Testis (tissue), 2 donors: ENCODE measurements at regions not wholly inside any gene's neighbourhood (a gene's known extent, or its start where the extent isn't known, plus 50 kb on each side); places are given as distances from the start of the nearest gene placed in this dataset.
"Not testable (repeated sequence)": the region's sequence is repeated elsewhere in the genome, so short reads cannot be mapped to it uniquely, and the experiment has no call there.

ENCODE experiments used
- DNase-seq: peaks from one replicate; pipeline ENCODE4 v3.0.0-alpha.2; 2019
- H3K27ac ChIP-seq, 2 donors: fragments of 200-600 bp; sonication (generic); one replicate each; pipeline ENCODE4 v1.5.1; 2019
- H3K27me3 ChIP-seq: fragments of 200-600 bp; sonication (generic); one replicate; pipeline ENCODE4 v1.5.1; 2019
- H3K36me3 ChIP-seq: fragments of 200-600 bp; sonication (generic); one replicate; pipeline ENCODE4 v1.5.1; 2017; ENCODE audit warnings: low read depth; ENCODE audit errors: missing control alignments
- H3K4me1 ChIP-seq: fragments of 200-600 bp; sonication (generic); one replicate; pipeline ENCODE4 v1.5.1; 2019
- H3K4me3 ChIP-seq, 2 donors: fragments of 200-600 bp; sonication (generic); one replicate each; pipeline ENCODE4 v1.5.1; 2017 to 2019
- H3K9me3 ChIP-seq: fragments of 200-600 bp; sonication (generic); one replicate; pipeline ENCODE4 v1.5.1; 2017
- POLR2A ChIP-seq: fragments of 450-650 bp; IDR thresholded peaks from one replicate; pipeline ENCODE4 v1.6.1; 2017; ENCODE audit warnings: antibody characterized with exemption, mild to moderate bottlenecking, moderate library complexity
- WGBS, 2 donors: methylation state at CpG; one replicate each; pipeline ENCODE4 v1.1.5; 2018; 5-methylcytosine and 5-hydroxymethylcytosine counted together
- intact Hi-C: fragments of 100-400 bp; cut with DNase I; formaldehyde crosslinking; loops from one replicate; pipeline ENCODE4 v1.15.1; 2023; ENCODE audit warnings: low total_unique reads
- TF ChIP-seq, protein P1 (sequence below), 3 experiments: fragments of 450-650 bp in 2 of 3; fragments of 200-600 bp in 1 of 3; sonication (generic) in 1 of 3; IDR thresholded peaks; one replicate each; pipeline ENCODE4 v1.5.1; 2016 to 2019; ENCODE audit warnings: antibody characterized with exemption in 3 of 3, mild to moderate bottlenecking in 2 of 3, moderate library complexity in 1 of 3

DNA sequence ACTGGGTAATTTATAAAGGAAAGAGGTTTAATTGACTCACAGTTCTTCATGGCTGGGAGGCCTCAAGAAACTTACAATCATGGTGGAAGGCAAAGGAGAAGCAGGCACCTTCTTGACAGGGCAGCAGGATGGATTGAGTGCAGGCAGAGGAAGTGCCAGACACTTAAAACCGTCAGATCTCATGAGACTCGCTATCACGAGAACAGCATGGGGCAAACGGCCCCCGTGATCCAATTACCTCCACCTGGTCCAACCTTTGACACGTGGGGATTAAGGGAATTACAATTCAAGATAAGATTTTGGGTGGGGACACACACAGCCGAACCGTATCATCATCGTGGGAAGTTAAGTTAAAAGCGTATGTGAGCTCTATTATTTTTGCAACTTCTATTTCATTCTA is 71.4 kb upstream of the SYN3 start:
- intact Hi-C loops = no loop called here
- H3K4me1 ChIP-seq = no peaks in the 10 kb centered on the region
- H3K4me3 ChIP-seq = no peak overlapping the region
- no peaks in the 10 kb centered on the region for H3K9me3 ChIP-seq
- no peak overlapping the region for H3K27ac ChIP-seq
- no peaks in the 10 kb centered on the region for H3K36me3 ChIP-seq
- WGBS, 2 donors = 41 to 44% methylated on average over 10 of the region's 10 CpGs
- H3K27me3 ChIP-seq = no peaks in the 10 kb centered on the region
- TF ChIP-seq, protein P1, sequence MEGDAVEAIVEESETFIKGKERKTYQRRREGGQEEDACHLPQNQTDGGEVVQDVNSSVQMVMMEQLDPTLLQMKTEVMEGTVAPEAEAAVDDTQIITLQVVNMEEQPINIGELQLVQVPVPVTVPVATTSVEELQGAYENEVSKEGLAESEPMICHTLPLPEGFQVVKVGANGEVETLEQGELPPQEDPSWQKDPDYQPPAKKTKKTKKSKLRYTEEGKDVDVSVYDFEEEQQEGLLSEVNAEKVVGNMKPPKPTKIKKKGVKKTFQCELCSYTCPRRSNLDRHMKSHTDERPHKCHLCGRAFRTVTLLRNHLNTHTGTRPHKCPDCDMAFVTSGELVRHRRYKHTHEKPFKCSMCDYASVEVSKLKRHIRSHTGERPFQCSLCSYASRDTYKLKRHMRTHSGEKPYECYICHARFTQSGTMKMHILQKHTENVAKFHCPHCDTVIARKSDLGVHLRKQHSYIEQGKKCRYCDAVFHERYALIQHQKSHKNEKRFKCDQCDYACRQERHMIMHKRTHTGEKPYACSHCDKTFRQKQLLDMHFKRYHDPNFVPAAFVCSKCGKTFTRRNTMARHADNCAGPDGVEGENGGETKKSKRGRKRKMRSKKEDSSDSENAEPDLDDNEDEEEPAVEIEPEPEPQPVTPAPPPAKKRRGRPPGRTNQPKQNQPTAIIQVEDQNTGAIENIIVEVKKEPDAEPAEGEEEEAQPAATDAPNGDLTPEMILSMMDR (IDR thresholded peaks at IDR 0.05) = no peak
- TF ChIP-seq POLR2A = no peak
- DNase-seq = no peak

DNA sequence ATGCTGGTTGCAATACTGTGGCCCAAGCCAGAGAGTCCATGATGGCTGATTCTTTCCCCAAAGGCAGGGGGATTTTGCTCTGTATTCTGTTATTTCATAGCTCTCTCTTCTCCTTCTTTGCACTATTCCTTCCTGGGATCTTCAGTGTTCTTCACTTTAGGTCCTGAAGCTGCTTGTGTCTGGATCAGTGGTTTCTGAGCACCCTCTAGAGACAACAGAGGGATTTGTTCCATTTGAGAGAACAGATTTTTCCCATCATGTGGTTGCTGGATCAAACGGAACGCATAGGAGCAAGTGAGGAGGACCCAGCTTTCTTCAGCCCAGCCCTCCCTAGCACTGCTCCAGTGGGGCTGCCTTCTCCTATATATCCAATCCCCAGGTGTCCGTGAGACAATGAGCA is 68.7 kb upstream of the SYN3 start:
- Histone ChIP-seq H3K4me1 (no peaks in the 10 kb centered on the region), H3K36me3 (no peaks in the 10 kb centered on the region), H3K27me3 (no peaks in the 10 kb centered on the region), H3K9me3 (no peaks in the 10 kb centered on the region), H3K4me3 (no peak overlapping the region), H3K27ac (no peak overlapping the region)
- intact Hi-C loops = no loop called here
- no peak for DNase-seq
- WGBS, 2 donors = 15 to 42% methylated on average over 3 of the region's 3 CpGs
- no peak for TF ChIP-seq POLR2A
- TF ChIP-seq, protein P1 (IDR thresholded peaks at IDR 0.05) = no peak

DNA sequence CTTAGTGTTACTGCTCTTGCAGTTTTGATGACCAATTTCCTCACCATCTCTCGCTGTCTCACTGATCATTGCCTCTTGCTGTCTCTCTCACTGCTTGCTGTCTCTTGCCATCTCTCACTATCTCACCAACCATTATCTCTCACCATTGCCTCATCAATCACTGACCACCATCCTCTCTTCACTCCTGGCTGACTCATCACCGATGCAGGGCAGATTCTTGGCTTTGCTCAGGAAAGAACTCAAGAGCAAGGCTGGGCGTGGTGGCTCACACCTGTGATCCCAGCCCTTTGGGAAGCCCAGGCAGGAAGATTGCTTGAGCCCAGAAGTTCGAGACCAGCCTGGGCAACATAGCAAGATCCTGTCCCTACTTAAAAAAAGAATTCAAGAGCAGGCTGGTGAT is 66.3 kb upstream of the SYN3 start:
- WGBS, 2 donors = 89 to 94% methylated on average over 4 of the region's 4 CpGs
- no peak for DNase-seq
- Histone ChIP-seq H3K4me3 (no peak overlapping the region), H3K9me3 (no peaks in the 10 kb centered on the region), H3K36me3 (no peaks in the 10 kb centered on the region), H3K27ac (no peak overlapping the region), H3K27me3 (no peaks in the 10 kb centered on the region), H3K4me1 (no peaks in the 10 kb centered on the region)
- TF ChIP-seq, protein P1 (IDR thresholded peaks at IDR 0.05) = no peak
- TF ChIP-seq POLR2A = no peak
- intact Hi-C loops = no loop called here

DNA sequence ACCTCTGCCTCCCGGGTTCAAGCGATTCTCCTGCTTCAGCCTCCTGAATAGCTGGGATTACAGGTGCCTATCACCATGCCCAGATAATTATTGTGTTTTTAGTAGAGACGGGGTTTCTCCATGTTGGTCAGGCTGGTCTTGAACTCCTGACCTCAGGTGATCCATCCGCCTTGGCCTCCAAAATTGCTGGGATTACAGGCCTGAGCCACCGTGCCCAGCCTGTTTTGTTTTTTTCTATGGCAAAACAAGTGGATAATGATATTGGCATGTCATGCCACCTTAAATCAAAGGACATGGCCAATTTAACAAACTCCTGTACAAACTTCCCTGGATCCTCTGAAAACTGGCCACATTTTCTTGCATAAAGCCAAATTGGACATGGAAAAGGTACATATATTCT is 64.3 kb upstream of the SYN3 start:
- DNase-seq, H3K27me3 ChIP-seq, H3K9me3 ChIP-seq, H3K36me3 ChIP-seq, H3K27ac ChIP-seq, H3K4me1 ChIP-seq, H3K4me3 ChIP-seq, intact Hi-C loops: not testable (repeated sequence)
- 94 to 97% methylated on average over 5 of the region's 5 CpGs for WGBS, 2 donors

DNA sequence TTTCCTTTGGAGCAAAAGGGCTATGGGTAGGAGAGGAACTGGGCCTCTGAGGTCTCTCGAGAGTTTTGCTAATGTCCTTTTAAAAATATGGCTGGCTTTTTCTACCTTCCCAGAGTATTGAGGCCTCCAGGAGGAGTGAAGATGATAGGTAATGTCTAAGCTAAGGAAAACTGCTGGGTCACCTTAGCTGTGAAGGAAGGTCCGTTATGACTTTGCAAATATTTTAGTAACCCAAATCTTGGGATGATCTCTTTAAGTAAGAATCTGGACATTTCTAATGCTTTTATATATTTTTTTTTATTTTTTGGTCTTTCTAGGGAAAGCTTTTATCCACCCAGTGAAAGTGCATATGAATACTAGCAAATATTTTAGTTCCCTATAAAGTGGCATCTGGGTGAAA is 60.9 kb upstream of the SYN3 start:
- TF ChIP-seq, protein P1 (IDR thresholded peaks at IDR 0.05) = no peak
- no peak for TF ChIP-seq POLR2A
- 91 to 93% methylated on average over 2 of the region's 2 CpGs for WGBS, 2 donors
- intact Hi-C loops = no loop called here
- no peaks in the 10 kb centered on the region for H3K36me3 ChIP-seq
- no peaks in the 10 kb centered on the region for H3K4me1 ChIP-seq
- H3K27ac ChIP-seq = no peak overlapping the region
- H3K9me3 ChIP-seq = no peaks in the 10 kb centered on the region
- no peaks in the 10 kb centered on the region for H3K27me3 ChIP-seq
- no peak for DNase-seq
- no peak overlapping the region for H3K4me3 ChIP-seq
